NOMO-1 treated with DMSO at 0.1 percent for 48 hours (cell line): ENCODE measurements at regions not wholly inside any gene's neighbourhood (a gene's known extent, or its start where the extent isn't known, plus 50 kb on each side); places are given as distances from the start of the nearest gene placed in this dataset.
A peak's percentile ranks its signal among the peaks of the same experiment; 100 is the strongest.

Source experiments
- DNase-seq: peaks from one replicate; lab custom pipeline; 2025; ENCODE audit not compliant: unreplicated experiment; lab: John Stamatoyannopoulos, UW

DNA sequence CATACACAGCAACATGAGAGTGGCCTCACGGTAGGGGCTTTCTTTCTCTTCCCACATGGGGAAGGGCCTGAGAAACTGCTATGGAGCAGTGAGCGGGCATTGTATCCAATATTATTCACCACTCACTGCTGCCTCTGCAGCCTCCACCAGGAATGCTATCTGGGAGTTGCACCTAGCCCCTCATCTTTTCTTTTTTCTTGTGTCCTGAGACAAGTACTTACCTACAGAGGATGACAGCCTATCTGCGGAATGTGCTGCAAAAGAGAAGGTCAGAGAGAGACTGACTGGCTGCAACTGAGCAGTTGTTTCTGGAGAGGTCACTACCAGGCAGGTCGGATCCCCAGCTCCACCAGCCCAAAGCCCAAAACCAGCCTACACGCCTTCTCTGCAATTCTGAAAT, 52.1 kb upstream of the HTATIP2 start:
- DNase-seq, result no peak

DNA sequence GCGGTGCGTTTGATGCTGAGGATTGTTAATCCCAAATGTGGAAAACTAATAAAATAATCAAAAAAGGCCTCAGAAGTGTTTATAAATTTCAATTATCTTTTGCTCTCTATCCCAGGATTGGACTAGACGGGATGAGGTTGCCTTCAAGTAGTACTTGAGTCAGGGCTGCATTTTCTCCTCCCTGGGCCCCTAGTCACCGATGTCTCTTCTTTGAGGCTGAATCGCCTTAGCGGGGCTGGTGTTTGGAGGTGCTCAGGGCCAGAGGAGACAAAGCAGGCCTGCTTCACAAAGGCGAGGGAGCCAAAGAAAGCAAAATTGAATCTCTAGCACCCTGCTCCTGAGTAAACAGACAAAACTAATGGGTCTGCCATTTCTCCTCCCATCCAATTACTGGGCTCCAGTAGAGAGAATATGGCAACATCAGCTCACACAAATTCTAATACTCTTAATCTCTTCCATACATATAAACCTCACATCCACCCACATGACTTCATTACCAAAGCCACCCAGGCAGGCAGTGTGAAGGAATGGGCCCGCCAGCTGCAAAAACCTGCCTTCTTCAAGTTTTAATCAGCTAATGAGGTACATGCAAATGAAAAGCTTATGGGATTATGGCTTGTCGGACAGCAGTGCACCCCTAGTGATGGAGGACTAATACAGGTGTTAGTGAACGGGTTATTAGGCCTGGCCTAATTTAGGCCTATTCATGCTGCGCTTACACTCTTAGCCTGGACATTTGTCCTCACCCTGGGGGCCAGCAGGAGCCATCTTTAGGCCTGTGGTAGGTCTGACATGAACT, 52.7 kb upstream of the HTATIP2 start:
- DNase-seq, result no peak

DNA sequence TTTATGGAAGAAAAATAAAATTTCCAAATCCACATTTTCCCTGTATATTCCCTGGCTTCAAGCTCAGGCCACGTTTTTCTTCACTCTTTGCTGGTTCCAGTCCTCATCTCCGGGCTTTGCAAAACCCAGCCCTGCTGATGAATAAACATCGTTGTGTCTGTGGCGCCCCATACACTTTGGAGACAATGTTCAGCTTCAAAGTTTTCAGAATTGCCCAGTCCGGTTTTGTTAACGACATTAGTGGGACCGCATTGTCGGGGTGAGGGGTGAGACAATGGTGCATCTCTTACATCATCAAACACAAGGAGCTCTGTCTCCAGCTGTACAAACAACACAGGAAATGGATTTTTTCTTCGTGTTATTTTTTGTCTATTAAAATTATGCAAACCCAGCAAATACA, 53.4 kb upstream of the HTATIP2 start:
- no peak for DNase-seq

DNA sequence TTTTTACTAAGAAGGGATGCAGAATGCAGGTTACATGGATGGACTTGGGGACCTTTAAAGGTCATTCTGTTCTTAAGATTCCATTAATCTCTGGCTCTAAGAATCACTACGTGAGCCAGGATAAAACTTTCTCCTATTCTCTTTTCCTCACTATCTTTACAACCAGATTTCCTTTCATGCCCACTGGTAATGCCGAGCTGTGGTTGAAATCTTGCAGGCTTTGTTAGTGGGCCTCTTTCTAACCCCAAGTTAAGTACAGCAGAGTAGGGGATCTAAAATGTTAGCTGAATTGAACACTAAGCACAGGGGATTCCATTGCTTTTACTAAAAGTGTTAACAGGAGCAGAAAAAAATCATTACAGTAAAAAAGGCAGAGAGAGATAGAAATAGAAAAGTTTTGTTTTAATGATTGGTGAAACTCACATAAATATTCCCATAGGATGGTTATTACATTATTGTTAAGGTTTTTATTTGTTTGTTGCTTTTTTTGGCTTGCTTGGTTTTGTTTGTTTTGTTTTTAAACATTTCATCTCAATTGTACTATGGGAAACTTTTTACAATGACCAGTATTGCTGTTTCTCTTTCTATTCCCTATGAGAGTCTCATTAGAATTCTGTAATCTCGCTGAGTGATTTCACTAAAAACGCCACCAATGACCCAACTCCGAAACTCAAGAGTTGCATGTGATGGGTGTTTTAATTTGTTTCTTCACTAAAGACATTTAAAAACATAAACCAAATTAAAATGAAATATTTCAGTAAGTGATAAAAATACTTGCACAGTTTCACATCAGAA, 54.1 kb upstream of the HTATIP2 start:
- peak; percentile 13 for DNase-seq

DNA sequence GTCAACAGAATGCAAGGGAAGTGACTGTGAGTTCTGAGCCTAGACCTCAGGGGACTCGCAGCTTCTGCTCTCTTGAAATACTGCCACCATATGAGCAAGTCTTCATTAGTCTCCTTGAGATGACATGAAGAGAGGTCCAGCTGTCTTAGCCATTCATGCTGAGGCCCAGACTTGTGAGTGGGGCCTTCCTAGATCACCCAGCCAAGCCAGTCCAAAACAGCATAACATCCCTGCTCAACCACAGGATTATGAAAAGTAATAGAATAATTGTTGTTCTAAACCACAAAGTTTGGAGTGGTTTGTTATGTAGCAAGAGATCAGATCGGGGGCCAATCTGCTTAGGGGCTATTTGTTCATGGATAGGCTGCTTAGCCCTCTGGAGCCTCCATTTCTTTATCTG, 54.9 kb upstream of the HTATIP2 start:
- DNase-seq, result peak; percentile 77

DNA sequence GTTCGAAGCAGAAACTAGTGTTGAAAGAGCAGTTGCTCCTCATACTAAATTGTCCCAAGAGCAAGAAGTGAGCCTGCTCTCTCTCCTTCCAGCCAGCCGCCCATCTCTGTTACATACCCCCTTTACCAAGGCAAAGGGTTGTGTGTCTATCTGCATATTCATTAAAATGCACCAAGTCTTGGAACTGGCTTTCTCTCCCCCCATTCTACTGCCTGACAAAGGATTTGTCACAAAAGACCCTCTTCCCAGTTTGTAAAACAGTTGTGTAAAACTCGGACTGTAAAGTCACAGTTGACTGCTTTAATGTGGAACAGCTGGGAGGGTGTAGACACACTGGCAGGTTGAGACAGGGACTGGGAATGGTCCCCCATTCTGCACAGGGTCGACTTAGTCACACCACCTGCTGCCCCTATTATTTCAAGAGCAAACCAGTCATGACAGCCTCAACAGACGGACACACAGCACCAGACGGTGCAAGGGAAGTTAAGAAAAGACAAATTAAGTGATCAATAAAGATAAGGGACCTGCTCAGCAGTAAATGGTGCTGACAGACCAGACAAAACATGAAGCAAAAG, 60.0 kb upstream of the HTATIP2 start:
- no peak for DNase-seq

DNA sequence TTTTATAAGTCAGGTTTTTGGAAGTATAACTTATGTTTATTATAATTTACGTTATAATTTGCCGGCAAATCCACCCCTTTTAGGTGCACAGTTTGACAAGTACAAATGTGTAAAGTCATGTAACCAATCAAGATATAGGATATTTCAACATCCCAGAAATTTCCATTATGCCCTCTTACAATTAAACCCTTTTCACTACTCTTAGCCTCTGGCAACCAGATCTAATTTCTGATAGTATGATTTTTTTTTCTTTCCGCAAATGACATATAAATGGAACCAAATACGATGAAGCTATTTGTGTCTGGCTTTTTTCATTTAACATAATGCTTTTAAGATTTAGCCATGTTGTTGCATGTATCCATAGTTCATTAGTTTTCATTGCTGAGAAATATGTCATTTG, 69.5 kb upstream of the HTATIP2 start:
- no peak for DNase-seq

DNA sequence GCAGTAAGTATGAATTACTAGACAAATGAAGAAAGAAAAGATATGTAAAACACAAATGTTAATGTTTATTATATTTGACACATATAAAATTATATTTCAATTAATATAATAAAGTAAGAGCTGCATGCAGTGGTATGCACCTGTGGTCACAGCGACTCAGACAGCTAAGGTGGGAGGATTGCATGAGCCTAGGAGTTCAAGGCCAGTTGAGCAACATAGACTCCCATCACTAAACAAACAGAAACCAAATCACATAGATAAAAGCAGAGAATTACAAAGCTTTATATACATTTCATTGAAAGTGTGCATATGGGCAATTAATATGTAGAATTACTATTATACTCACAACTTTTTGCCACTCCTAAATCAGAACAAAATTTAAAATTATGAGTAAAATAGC, 70.0 kb upstream of the HTATIP2 start:
- DNase-seq, result no peak

DNA sequence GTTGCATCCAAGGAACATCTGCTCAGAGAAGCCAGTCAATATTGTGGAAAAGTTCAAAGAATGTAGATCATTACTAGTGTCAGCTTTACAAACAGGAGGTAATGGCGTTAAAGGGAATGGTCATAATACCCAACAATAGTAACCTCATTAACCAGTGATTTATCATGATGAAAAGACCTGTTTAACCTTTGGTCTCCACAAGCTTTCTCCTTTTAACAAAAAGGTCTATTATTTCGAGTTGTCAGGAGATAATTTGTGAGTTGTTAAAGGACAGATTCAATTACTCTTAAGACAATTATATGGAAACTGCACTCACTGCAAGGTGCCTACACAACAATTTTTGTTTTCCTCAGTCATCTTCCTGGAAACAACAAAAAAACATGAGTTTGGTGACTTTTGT, 73.8 kb upstream of the HTATIP2 start:
- no peak for DNase-seq

DNA sequence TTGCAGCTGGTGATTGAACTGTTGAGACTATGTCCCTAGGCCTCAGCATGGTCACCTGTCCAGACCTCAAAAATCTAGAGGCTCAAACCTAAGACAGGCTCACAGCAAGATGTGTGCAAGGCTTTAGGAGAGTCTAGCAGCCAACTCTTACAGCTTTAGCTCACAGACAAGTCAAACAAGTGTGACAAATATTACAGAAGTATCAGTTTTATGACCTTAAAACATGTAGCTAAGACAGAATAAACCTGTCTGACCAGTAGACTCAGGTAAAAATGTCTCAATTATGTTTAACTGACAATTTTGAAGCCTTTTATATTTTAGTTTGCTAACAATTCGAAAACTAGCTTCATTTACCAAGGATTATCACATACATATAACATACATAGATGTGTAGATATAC, 80.0 kb upstream of the HTATIP2 start:
- no peak for DNase-seq

DNA sequence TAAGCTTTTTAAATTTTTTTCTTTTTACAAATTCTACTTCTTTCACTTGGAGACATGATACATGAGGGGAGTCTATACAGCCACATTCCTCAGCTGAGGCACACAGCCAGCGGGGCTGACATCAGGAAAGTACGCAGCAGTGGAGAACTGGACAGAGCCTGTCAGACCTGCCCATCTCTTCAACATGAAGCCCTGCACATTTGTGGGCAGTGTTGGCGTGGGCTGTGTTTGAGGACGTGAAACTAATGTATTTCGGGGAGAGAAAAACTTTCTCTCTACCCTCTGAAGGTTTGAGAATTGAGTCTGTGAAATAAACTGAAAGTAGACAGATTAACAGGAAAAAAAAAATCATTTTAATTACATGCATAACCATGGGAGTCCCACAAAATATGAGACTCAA, 84.8 kb upstream of the HTATIP2 start:
- peak; percentile 17 for DNase-seq

DNA sequence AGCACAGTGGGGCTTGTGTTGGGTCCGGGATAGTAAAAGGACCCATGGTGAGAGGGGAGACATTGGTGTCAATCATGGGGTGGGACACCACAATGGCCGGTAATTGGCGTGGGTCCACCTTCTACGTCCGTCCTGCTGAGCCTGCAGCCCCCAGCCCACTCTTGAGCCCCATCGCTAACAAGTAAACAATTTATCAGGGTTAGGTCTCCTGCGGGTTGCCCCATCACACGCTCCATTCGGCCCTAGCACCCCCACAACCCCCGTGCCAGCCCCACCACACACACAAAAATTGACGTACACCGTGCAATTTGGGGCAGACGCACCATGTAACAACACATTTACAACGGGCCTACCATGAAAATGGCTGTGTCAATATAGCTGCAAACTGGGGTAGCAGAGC, 86.5 kb upstream of the HTATIP2 start:
- DNase-seq, result no peak

DNA sequence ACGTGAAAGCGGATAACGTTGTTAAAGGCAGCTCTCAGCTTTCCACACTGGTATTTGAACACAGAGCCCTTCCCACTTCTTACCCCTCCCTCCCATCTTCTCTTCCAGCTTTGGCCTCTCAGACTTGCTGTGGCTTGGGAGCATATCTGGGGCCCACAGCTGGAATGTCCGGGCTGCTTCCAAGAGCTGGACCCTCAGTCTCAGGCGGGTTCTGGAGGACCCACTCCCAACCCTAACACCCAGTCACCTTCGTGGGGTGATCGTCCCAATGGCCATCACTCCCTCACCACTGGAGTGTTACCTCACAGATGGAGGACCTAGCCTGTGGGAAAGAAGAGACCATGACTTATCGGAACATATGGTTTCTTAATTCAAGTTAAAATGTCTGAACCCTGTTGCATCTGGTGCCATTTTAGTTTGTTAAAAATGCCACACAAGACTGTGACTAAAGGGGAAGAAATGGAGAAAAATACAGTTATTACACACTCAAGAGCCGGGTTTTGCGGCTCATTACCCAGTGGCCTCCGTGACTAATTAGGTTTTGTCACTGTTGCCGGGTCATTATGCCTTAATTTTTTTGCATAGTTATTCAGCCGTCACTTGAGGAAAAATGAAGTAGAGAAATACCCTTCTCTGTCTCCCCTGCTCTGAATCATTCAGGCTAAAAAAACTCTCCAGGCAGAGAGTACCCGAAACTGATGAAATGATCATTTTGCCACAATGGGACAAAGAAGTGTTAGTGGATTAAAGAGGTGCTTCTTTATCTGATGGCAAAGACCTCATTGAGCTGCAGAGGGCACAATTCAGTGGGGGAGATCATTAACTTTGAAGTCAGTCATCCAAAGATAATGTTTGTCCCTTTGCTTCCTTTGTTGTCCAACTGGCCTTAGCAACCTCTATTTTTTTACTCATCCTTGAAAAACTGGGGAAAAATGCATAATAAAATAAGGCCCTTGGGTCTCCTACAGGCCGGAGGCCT, 87.2 kb upstream of the HTATIP2 start:
- DNase-seq, result peak; percentile 60

DNA sequence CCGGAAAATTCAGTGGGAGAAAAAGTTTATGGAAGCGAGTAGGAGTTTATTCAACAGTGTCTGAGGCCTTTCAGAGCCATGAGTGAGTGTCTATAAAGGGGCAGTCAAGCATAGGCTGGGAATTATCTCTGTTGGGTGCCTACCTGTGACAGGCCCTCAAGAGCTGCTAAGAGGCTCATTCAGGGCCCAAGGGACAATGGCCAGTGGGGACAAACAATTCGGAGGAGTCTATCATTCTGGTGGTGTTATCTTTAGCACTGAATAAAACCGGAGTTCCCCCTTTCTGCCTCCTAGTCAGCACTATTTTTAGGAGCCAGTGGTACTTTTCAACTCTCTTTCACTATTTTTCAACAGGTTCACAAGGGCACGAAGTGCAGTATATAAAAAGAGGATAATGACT, 89.5 kb upstream of the HTATIP2 start:
- no peak for DNase-seq

DNA sequence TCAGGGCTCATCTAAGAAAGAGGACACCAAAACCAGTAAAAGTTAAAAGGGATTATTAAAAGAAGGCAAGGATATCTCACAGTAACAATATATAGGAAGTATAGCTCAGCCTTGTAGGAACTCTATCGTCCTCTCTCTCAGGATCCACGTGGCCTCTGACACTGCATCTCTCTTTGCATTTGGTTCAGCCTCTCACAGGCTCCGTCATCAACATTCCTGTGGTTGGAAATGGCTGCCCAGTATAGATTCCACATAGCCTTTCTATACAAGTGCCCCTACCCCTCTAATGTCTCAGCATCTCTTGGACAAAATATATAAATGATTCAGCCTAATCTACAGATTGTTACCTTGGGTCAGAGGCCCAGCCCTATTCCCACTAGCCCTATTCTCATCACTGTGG, 101.3 kb upstream of the DBX1 start:
- DNase-seq, result no peak

DNA sequence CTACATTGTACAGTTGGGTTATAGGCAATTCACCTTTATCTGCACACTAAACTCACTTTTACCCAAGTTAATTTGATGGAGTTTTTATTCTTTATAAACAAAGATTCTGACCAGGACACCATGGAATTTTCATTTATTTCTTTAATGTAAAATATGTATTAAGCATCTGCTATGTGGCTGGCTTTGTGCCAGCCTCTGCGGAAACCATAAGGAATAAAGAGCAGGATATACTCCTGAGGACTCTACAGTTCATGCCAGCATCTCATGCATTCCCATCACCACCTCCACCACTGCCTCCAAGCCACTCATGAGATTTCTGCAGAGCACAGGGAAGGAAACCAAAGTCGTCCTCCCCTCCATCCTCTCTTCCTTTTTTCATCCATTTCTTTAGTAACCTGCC, 100.0 kb upstream of the DBX1 start:
- no peak for DNase-seq

DNA sequence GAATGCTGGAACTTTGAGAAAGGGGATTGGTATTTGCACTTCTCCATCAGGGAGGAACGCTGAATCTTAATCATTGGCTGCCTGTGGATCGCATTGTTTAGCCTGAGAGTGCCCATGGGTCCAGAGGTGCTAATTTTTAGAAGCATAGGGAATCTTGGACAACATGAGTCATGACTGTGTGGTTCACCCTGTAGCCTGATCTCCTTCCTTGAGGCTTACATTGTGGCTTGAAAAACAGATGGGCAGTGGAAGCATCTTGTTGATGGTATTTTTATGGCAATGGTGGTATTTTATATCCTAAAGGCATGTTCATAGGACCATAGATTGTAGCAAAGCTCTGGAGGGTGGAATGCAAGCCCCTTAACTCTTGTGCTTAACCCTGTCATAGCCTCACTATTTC, 99.2 kb upstream of the DBX1 start:
- no peak for DNase-seq

DNA sequence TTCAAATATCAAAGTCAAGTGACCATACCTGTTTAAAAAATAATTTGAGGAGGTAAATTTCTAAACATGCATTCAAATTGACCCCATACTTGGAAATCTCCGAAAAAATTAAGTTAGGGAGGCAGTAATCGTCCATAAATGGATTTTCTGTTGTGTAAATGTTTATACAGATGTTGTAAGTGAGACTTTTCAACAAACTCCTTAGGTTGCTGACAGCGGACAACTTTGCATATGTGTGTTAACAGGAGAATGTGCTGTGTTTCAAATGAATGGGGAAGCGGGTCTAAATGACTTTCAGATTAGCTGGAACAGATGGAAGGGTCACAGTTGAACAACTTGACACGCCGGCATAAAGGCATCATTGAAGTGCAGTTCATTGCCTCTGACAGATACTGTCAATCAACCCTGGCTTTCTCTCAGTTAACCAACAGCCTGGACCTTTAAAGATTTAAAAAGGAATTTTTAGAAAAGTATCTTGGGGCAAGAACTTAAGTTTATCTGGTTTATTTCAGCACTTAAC, 98.2 kb upstream of the DBX1 start:
- DNase-seq, result no peak

DNA sequence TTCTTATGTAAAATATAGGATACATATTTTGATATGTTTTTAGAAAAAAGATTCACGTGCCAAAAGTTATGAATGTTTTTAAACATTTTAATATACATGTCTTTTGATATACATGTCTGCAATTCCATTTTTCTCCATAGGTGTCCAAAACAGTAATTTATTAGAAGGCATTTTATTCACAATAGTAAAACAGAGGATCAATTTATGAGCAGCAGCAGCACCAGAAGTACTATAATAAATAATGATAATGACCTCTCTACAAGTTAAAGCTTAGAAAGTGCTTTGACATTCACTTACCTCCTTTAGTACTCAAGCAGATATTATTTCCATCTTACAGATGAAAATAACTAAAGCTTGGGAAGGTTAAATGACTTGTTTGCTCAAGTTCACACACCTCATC, 96.7 kb upstream of the DBX1 start:
- no peak for DNase-seq

DNA sequence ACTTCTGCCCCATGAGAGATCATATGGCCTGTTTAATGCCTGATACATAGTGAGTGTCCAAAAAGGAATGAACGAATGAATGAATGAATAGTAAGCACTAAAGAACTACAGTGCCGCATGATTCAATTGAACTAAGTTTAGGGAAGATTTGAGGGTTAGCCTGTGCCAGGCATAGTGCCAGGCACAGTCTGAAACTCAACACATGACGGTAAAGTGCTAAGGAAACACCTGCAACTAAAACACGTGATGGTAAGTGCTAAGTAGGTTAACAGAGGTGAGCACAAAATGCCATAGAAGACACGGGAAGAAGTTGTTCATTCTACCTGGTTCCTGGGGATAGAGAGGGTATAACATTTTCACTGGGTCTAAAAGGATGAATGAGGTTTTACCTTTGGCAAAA, 93.5 kb upstream of the DBX1 start:
- DNase-seq, result no peak

DNA sequence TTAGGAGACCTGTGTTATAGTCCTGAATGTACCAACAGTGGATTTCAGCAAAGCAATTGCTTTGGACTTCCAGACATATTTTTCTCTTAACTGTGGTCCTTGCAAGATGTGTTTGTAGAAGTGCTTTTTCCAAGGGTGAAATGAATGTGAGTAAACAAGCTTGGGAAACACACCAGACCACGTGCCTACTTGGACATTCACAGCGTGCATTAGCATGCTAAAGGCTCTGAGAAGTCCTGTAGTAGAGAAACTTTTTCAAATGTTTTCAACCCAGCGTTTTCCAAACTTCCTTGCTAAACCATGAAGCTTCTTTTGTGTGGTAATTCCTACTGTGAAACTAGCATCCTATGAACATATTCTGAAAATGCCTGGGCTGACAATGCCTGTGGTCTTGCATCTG, 91.2 kb upstream of the DBX1 start:
- no peak for DNase-seq
